PFSK-1 (cell line): ENCODE measurements at regions not wholly inside any gene's neighbourhood (a gene's known extent, or its start where the extent isn't known, plus 50 kb on each side); places are given as distances from the start of the nearest gene placed in this dataset.

ENCODE experiments used
- POLR2AphosphoS5 ChIP-seq: IDR thresholded peaks from 2 replicates; pipeline ENCODE4 v1.6.1; 2012; ENCODE audit warnings: low read depth, mild to moderate bottlenecking, control low read depth, low read length, moderate library complexity
- SIN3A ChIP-seq: IDR thresholded peaks from 2 replicates; pipeline ENCODE4 v1.6.1; 2012; ENCODE audit warnings: mild to moderate bottlenecking, low read length, moderate library complexity, borderline replicate concordance; ENCODE audit not compliant: insufficient read depth
- TAF1 ChIP-seq: IDR thresholded peaks from 2 replicates; pipeline ENCODE4 v1.6.1; 2012; ENCODE audit warnings: low read length, control low read depth, borderline replicate concordance; ENCODE audit not compliant: insufficient read depth
- TF ChIP-seq, protein P1 (sequence below), 2 experiments: IDR thresholded peaks; 2 replicates each; pipeline versions ENCODE4 v1.6.1 to v1.8.0; 2011 to 2012; ENCODE audit warnings: low read depth in 2 of 2, low read length in 2 of 2, control low read depth in 1 of 2, inconsistent platforms in 1 of 2, mild to moderate bottlenecking in 1 of 2, moderate library complexity in 1 of 2; ENCODE audit not compliant: insufficient read depth in 1 of 2

DNA sequence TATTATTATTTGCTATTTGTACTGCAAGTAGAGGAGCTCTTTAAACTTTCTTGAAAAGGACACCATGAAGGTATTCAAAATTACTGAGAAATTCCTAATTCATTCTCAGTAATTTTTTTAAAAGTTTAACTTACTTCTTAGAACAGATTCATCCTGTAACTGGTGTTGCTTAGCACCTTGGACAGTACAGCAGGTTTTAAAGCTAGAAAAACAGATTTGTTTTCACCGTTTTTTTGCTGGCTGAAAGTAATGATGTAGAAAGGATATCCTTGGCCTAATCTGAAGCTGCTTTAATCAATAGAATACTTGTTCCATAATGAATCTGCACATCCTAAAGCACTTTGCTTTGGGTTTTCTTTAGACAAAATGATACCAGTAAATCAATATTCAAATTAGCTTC is 142.5 kb upstream of the TRAM1L1 start:
- TF ChIP-seq POLR2AphosphoS5 (no peak), TAF1 (no peak), SIN3A (no peak)
- TF ChIP-seq, protein P1, sequence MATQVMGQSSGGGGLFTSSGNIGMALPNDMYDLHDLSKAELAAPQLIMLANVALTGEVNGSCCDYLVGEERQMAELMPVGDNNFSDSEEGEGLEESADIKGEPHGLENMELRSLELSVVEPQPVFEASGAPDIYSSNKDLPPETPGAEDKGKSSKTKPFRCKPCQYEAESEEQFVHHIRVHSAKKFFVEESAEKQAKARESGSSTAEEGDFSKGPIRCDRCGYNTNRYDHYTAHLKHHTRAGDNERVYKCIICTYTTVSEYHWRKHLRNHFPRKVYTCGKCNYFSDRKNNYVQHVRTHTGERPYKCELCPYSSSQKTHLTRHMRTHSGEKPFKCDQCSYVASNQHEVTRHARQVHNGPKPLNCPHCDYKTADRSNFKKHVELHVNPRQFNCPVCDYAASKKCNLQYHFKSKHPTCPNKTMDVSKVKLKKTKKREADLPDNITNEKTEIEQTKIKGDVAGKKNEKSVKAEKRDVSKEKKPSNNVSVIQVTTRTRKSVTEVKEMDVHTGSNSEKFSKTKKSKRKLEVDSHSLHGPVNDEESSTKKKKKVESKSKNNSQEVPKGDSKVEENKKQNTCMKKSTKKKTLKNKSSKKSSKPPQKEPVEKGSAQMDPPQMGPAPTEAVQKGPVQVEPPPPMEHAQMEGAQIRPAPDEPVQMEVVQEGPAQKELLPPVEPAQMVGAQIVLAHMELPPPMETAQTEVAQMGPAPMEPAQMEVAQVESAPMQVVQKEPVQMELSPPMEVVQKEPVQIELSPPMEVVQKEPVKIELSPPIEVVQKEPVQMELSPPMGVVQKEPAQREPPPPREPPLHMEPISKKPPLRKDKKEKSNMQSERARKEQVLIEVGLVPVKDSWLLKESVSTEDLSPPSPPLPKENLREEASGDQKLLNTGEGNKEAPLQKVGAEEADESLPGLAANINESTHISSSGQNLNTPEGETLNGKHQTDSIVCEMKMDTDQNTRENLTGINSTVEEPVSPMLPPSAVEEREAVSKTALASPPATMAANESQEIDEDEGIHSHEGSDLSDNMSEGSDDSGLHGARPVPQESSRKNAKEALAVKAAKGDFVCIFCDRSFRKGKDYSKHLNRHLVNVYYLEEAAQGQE (IDR thresholded peaks at IDR 0.05; ENCODE audit: insufficient read depth in 1 of 2, low read depth in 2 of 2, low read length in 2 of 2): peak in 1 of 2 experiments; percentile 58; a peak in 1 of 4 replicates
